MM.1S (cell line): ENCODE measurements at regions not wholly inside any gene's neighbourhood (a gene's known extent, or its start where the extent isn't known, plus 50 kb on each side); places are given as distances from the start of the nearest gene placed in this dataset.

Experiments
- DNase-seq: peaks from one replicate; pipeline ENCODE4 v3.0.0-alpha.2; 2015
- H2AFZ ChIP-seq: fragments of 300-600 bp; sonication (generic); 2 replicates; pipeline ENCODE4 v1.6.0; 2016; ENCODE audit warnings: antibody characterized with exemption, low read length
- H3F3A ChIP-seq: fragments of 300-600 bp; sonication (generic); 2 replicates; pipeline ENCODE4 v1.6.1; 2016; ENCODE audit warnings: mild to moderate bottlenecking, antibody characterized with exemption, low read length, moderate library complexity, mixed read lengths; ENCODE audit not compliant: insufficient read depth
- H3K27ac ChIP-seq: fragments of 300-600 bp; sonication (generic); 2 replicates; pipeline ENCODE4 v1.5.1; 2016; ENCODE audit warnings: mild to moderate bottlenecking, low read length
- H3K27me3 ChIP-seq: fragments of 300-600 bp; sonication (generic); replicated peaks from 2 replicates; pipeline ENCODE4 v1.6.0; 2016; ENCODE audit warnings: low read length; ENCODE audit not compliant: insufficient read depth
- H3K36me3 ChIP-seq: fragments of 300-600 bp; sonication (generic); replicated peaks from 2 replicates; pipeline ENCODE4 v1.6.1; 2016; ENCODE audit warnings: mild to moderate bottlenecking, low read length, mixed read lengths; ENCODE audit not compliant: insufficient read depth
- H3K4me1 ChIP-seq: fragments of 300-600 bp; sonication (generic); 2 replicates; pipeline ENCODE4 v1.6.1; 2016; ENCODE audit warnings: low read length, mixed read lengths
- H3K4me2 ChIP-seq: fragments of 300-600 bp; sonication (generic); 2 replicates; pipeline ENCODE4 v1.6.0; 2016; ENCODE audit warnings: low read depth, low read length
- H3K4me3 ChIP-seq: fragments of 300-600 bp; sonication (generic); 2 replicates; pipeline ENCODE4 v1.5.1; 2016; ENCODE audit warnings: low read length, mixed read lengths
- H3K79me2 ChIP-seq: fragments of 300-600 bp; sonication (generic); 2 replicates; pipeline ENCODE4 v1.6.1; 2016; ENCODE audit warnings: mixed run types, low read length, mixed read lengths
- H3K9ac ChIP-seq: fragments of 300-600 bp; sonication (generic); 2 replicates; pipeline ENCODE4 v1.6.1; 2016; ENCODE audit warnings: low read length, mixed read lengths
- H3K9me2 ChIP-seq: fragments of 300-600 bp; sonication (generic); replicated peaks from 2 replicates; pipeline ENCODE4 v1.6.1; 2016; ENCODE audit warnings: mild to moderate bottlenecking, low read length, mixed read lengths; ENCODE audit not compliant: insufficient read depth
- H3K9me3 ChIP-seq: fragments of 300-600 bp; sonication (generic); replicated peaks from 2 replicates; pipeline ENCODE4 v1.6.1; 2016; ENCODE audit warnings: mild to moderate bottlenecking, low read length, mixed read lengths; ENCODE audit not compliant: insufficient read depth
- H4K20me1 ChIP-seq: fragments of 300-600 bp; sonication (generic); 2 replicates; pipeline ENCODE4 v1.6.1; 2016; ENCODE audit warnings: mild to moderate bottlenecking, low read length, moderate library complexity, mixed read lengths; ENCODE audit not compliant: insufficient read depth
- EZH2 ChIP-seq: fragments of 300-600 bp; sonication (generic); optimal IDR thresholded peaks from 2 replicates; pipeline ENCODE3; 2017; ENCODE audit warnings: low read depth, mild to moderate bottlenecking, antibody characterized with exemption, low read length, mixed read lengths
- EZH2phosphoT487 ChIP-seq: fragments of 300-600 bp; sonication (generic); IDR thresholded peaks from 2 replicates; pipeline ENCODE4 v1.6.1; 2018; ENCODE audit warnings: antibody characterized with exemption, low read length
- TF ChIP-seq, protein P1 (sequence below): fragments of 300-600 bp; sonication (generic); IDR thresholded peaks from 2 replicates; pipeline ENCODE4 v1.5.1; 2016; ENCODE audit warnings: antibody characterized with exemption, low read length, mixed read lengths

DNA sequence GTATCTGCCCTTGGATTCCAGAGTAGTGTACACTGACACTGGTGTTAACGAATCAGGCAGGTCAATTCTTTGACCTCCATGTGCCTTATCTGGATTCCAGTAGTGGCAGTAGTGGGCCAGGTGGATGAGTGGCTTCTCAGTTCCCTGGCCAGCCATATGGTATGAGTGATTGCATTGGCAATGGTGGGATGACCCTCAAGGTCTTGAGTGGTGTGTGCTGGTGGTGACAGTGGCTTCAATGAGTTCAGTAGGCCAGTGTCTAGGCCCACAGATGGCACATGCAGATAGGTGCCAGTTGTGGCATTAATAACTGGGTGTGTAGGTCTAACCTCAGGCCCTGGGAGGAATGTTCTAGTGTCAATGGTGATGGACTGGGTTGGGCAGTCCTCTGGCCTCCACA lies 674.1 kb upstream of the NXPH2 start:
- H3F3A ChIP-seq: 0 out of 2 replicates have a peak, but pooled peaks cover 7% of the 10 kb centered on the region
- H4K20me1 ChIP-seq: no peaks in the 10 kb centered on the region
- H3K9me3 ChIP-seq: no peaks in the 10 kb centered on the region
- no peaks in the 10 kb centered on the region for H3K36me3 ChIP-seq
- H3K4me1 ChIP-seq: peaks cover 16% of the 10 kb centered on the region
- H3K27ac ChIP-seq: no peak overlapping the region
- no peak overlapping the region for H2AFZ ChIP-seq
- DNase-seq: no peak
- no peak for TF ChIP-seq EZH2phosphoT487
- TF ChIP-seq, protein P1, sequence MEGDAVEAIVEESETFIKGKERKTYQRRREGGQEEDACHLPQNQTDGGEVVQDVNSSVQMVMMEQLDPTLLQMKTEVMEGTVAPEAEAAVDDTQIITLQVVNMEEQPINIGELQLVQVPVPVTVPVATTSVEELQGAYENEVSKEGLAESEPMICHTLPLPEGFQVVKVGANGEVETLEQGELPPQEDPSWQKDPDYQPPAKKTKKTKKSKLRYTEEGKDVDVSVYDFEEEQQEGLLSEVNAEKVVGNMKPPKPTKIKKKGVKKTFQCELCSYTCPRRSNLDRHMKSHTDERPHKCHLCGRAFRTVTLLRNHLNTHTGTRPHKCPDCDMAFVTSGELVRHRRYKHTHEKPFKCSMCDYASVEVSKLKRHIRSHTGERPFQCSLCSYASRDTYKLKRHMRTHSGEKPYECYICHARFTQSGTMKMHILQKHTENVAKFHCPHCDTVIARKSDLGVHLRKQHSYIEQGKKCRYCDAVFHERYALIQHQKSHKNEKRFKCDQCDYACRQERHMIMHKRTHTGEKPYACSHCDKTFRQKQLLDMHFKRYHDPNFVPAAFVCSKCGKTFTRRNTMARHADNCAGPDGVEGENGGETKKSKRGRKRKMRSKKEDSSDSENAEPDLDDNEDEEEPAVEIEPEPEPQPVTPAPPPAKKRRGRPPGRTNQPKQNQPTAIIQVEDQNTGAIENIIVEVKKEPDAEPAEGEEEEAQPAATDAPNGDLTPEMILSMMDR: no peak
- TF ChIP-seq EZH2: no peak
- no peaks in the 10 kb centered on the region for H3K79me2 ChIP-seq
- H3K9ac ChIP-seq: no peak overlapping the region
- no peaks in the 10 kb centered on the region for H3K9me2 ChIP-seq
- no peaks in the 10 kb centered on the region for H3K27me3 ChIP-seq
- no peak overlapping the region for H3K4me3 ChIP-seq
- no peak overlapping the region for H3K4me2 ChIP-seq

GRCh38 chr2:139439100-139439499 lies 658.9 kb upstream of the NXPH2 start:
- Histone ChIP-seq H4K20me1 (no peaks in the 10 kb centered on the region), H3F3A (no peaks in the 10 kb centered on the region), H3K4me1 (no peaks in the 10 kb centered on the region), H3K79me2 (no peaks in the 10 kb centered on the region), H3K36me3 (no peaks in the 10 kb centered on the region), H3K27ac (no peak overlapping the region), H3K4me2 (no peak overlapping the region), H2AFZ (no peak overlapping the region), H3K4me3 (no peak overlapping the region), H3K9ac (no peak overlapping the region), H3K9me3 (no peaks in the 10 kb centered on the region), H3K9me2 (no peaks in the 10 kb centered on the region), H3K27me3 (no peaks in the 10 kb centered on the region)
- no peak for DNase-seq
- TF ChIP-seq EZH2: no peak
- no peak for TF ChIP-seq EZH2phosphoT487
- TF ChIP-seq, protein P1: no peak

DNA sequence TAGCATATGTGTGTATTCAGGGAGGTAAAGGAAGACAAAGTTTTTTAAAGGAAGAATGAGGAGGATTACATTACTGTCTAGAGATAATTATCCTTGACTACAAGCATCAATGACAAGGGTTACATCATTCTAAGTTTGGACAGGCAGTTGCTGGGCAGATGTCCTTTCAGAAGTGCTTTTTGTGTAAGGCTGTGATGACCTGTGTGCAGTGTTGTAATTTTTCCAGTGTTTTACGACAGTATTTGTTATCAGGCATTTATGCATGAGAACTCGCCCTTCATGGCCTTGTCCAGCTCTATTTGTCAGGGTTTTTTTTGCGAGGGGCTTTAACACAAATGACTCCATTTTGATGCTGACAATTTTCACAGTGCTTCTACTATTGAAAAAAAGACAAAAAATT lies 658.3 kb upstream of the NXPH2 start:
- no peaks in the 10 kb centered on the region for H3K36me3 ChIP-seq
- H3F3A ChIP-seq: no peaks in the 10 kb centered on the region
- H3K4me1 ChIP-seq: no peaks in the 10 kb centered on the region
- no peak overlapping the region for H3K4me3 ChIP-seq
- TF ChIP-seq EZH2 (no peak), EZH2phosphoT487 (no peak)
- TF ChIP-seq, protein P1: no peak
- H4K20me1 ChIP-seq: no peaks in the 10 kb centered on the region
- no peak overlapping the region for H3K9ac ChIP-seq
- no peaks in the 10 kb centered on the region for H3K79me2 ChIP-seq
- H3K4me2 ChIP-seq: no peak overlapping the region
- no peaks in the 10 kb centered on the region for H3K9me2 ChIP-seq
- no peak overlapping the region for H3K27ac ChIP-seq
- H3K27me3 ChIP-seq: no peaks in the 10 kb centered on the region
- no peak for DNase-seq
- H2AFZ ChIP-seq: no peak overlapping the region
- no peaks in the 10 kb centered on the region for H3K9me3 ChIP-seq
